Stimulated activated naive CD4-positive, alpha-beta T cell (primary cell): ENCODE measurements at regions not wholly inside any gene's neighbourhood (a gene's known extent, or its start where the extent isn't known, plus 50 kb on each side); places are given as distances from the start of the nearest gene placed in this dataset.
"Not testable (repeated sequence)": the region's sequence is repeated elsewhere in the genome, so short reads cannot be mapped to it uniquely, and the experiment has no call there.

Experiments
- DNase-seq, 6 experiments: peaks; one replicate each; lab custom pipeline; 2025; lab: John Stamatoyannopoulos, UW

GRCh38 chr2:192448881-192449280, 254.1 kb upstream of the TMEFF2 start:
- DNase-seq = no peak

DNA sequence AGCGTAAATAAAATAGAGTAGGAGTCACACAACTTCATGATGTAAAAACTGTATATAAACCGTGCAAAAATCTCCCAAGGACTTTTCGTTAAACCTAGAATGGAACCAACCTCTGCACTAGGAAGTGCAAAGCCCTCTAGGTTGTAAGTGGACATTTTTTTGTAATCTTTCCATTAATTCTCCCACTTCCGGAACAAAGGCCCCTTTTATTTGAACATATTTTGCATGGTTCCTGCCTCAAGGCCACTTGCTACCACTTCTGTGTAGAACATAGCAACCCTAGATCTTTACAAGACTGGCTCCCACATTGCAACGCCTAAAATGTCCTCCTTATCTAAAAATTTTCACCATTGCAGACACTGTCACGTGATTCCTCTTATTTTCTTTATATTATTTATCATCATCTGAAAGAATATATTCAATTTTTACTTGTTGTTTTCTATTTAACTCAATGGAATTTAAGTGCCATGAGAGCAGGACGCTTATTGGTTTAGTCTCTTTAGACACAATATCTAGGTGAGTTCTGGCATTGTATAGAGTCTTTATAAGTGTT, 249.6 kb upstream of the TMEFF2 start:
- no peak for DNase-seq

GRCh38 chr2:192443831-192444230, 249.1 kb upstream of the TMEFF2 start:
- no peak for DNase-seq

DNA sequence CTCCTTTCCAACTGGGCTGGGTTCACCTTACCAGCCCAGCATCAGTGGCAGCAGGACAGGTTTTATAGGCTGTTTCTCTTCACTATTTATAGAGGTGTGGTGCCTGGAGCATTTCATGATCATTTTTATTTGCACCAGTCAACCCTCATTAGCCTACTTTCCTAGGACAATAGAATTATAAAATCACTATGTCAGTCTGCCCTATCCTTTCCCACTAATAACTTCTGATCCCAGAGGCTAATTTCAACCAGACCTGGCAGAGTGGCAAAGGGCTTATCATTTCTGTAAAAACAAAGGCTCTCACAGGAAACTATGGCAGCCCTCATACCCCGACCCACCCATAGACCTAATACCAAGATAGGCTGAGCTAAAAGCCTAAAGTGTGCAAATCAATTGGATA, 243.5 kb upstream of the TMEFF2 start:
- DNase-seq = no peak

DNA sequence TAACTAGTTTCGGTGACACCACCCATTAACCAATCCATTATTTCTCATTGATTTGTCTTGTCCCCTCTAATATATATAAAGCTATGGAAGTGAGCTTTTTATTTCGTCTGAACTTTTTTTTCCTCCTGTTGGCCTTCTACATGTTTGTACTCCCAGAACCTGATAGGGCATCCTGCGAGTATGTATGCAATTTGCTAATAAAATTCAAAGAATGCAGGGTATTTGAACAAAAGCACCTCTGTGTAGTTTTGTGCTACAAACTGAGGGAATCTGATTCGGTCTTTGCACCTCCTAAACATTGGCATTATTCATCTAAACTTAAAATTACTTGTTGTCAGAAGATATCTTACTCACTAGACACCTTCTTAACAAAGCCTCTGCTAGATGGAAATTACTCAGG, 242.9 kb upstream of the TMEFF2 start:
- no peak for DNase-seq

GRCh38 chr2:192424243-192424642, 229.5 kb upstream of the TMEFF2 start:
- DNase-seq = no peak

- no peak for DNase-seq
Measured at GRCh38 chr2:192419786-192420185, 225.1 kb upstream of the TMEFF2 start.

GRCh38 chr2:192416060-192416459, 221.3 kb upstream of the TMEFF2 start:
- no peak for DNase-seq

- DNase-seq = no peak
Measured at GRCh38 chr2:192414794-192415193, 220.1 kb upstream of the TMEFF2 start.

GRCh38 chr2:192413812-192414681, 219.3 kb upstream of the TMEFF2 start:
- DNase-seq = no peak

GRCh38 chr2:192412866-192413265, 218.1 kb upstream of the TMEFF2 start:
- not testable (repeated sequence) for DNase-seq

DNA sequence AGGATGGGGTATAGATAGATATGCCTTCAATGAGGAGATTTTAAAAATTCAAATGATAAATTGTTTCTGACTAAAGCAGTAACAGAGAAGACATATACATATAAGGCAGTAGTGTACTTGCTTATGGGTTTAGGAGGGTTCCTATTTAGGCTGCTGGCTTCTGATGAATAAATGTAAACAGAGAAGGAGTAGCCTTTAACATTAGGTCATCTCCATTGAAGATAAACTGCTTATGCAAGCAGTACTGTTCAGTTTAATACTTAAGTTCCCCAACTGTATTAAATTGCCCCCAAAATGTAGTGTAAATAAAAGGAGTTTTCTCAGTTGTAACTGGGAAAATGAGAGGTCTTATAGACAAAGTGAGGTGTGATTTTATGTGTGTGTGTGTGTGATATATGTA, 217.7 kb upstream of the TMEFF2 start:
- DNase-seq = no peak

GRCh38 chr2:192411755-192412154, 217.0 kb upstream of the TMEFF2 start:
- no peak for DNase-seq

DNA sequence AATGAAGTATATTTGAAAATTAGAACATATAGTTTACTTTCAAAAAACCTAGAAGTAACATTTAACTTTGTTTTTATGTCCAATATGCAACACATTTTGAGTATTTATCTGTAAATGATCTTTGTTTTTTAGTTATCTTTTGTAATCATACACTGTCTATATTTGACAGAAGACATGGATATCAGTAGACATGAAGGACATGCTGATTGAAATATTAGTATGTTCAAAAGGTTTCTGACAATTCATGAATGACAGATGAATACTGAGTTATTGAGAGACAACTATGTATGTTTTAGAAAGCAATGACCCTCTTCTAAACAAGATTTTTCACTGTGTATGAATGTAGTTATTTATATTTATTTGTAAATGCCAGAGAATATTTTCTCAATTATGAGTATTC, 215.6 kb upstream of the TMEFF2 start:
- no peak for DNase-seq

DNA sequence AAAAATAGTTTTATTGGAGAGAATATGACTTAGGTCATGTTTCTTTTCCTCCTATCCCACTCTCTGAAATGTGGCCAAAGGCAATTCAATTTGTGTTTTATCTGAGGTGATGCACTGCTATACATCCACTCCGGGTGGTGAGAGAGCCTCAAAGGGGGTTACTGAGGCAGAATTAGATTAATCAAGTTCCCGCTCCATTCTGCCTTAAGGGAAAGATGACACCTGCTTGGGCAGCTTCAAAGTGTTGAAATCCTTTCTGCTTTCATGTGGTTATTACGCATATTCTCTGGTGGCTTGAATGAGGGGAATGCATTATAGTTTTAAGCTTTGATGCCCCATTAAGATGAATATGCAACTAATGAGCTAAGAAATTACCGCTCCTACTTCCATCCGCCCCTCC, 213.0 kb upstream of the TMEFF2 start:
- DNase-seq = no peak

DNA sequence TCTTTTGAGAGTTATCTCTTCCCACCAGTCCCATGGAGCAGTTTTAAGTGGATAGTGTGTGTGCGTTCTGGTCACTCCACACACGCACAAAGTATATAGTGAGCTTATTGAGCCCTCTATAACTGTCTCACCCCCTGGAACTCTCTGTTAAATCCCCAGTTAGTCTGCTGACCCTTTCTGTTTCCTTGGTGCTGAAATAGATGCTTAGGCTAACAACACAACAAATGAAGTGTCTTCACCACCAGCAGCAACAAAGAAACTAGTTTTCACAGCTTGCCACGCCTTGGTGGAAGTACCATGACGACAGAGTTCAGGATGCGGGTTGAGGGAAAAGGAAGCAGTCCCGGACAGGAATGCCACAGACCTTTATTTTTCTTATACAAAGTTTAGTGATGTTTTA, 203.5 kb upstream of the TMEFF2 start:
- DNase-seq = no peak

DNA sequence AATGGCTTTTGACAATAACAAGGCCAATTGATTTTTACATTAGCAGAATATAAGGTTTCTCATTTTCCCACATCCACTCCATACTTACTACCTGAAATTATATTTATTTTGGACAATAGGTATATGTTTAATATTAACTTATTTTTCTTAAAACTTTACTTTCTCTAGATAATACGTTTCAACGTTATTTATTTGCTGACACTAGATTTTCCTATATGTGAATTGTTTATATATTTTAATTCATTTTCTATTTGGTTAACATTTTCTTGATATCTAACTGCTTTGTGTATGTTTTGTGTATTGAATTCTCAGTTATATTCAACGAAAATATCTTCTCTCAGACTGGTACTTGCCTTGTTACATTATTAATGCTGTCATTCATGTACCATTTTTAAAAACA, 199.9 kb upstream of the TMEFF2 start:
- DNase-seq = no peak

DNA sequence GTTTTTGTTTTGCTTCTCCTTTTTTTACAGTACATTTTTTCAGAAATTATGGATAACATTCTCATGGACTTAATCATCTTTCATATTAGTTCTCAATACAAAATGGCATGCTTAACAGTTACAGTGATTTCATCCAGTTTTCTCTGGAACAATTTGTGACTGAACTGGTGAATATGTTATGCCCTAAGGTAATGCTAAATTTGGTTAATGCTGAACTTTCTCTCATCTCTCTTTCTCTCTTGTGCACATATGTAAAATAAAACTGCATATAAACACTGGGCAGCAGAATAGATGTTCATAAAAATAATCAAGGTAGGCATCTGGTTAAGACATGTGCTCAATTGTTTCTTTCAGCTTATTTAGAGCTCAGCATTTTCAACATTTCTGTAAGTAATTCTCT, 196.3 kb upstream of the TMEFF2 start:
- DNase-seq = no peak

DNA sequence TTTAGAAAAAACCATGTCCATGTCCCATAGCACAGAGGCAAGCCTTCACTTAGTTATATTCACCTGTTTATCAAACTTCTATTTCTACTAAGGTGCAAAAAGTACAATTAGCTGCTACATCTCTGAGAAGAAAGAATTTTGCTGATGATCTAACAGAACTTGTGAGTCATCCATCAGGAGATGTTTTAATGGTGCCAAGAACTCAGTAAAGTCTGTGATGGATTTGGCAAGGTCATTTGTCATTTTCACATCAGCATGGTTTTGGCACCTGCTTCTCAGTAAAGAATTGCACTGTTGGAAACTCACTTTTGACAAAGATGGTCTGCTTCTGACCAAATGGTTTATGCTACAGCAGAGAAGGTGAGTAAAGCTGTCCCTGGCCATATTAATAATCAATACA, 195.7 kb upstream of the TMEFF2 start:
- DNase-seq = no peak

GRCh38 chr2:192384191-192384590, 189.5 kb upstream of the TMEFF2 start:
- DNase-seq = not testable (repeated sequence)

- DNase-seq = no peak
Measured at GRCh38 chr2:192381082-192381481, 186.3 kb upstream of the TMEFF2 start.

- no peak for DNase-seq
Measured at GRCh38 chr2:192379736-192380135, 185.0 kb upstream of the TMEFF2 start.

DNA sequence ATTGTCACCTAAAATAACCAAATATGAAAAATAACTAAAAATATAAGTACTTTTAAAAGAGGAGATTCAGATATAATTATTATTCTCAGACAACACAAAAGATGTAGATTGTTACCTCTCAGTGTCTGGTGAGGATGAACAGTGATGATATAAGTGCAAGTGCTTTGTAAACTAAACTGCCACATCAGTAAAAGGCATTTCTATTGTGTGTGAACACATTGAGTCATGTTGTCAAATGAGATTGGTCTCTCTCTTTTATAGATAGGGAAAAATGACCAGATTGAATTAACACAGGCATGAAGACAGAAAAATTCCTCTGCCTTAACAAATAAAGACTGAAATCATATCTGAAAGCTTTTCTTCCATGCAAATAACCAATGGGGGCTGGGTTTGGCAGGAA, 182.4 kb upstream of the TMEFF2 start:
- DNase-seq = no peak

DNA sequence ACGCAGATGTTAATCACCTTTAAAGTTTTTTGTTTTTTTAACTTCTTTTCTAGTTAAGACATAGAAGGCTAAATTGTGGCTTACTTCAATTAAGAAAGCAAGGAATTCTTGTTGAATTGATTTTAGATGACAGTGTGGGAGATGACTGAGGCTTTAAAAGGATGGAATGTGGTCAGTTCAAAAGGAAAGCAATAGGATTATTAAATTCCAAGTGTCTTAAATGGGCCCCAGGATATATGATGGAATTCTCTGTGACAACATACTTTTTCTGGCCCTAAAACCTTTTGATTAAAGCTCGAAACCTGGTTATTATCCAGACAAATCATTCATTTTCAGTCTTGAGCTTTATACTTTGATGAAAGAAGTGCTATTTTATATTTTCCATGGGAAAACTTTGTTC, 179.0 kb upstream of the TMEFF2 start:
- no peak for DNase-seq
